NCI-H2196 (cell line): ENCODE measurements at regions not wholly inside any gene's neighbourhood (a gene's known extent, or its start where the extent isn't known, plus 50 kb on each side); places are given as distances from the start of the nearest gene placed in this dataset.

Experiments
- DNase-seq: peaks from one replicate; lab custom pipeline; 2025; ENCODE audit not compliant: unreplicated experiment; lab: John Stamatoyannopoulos, UW

DNA sequence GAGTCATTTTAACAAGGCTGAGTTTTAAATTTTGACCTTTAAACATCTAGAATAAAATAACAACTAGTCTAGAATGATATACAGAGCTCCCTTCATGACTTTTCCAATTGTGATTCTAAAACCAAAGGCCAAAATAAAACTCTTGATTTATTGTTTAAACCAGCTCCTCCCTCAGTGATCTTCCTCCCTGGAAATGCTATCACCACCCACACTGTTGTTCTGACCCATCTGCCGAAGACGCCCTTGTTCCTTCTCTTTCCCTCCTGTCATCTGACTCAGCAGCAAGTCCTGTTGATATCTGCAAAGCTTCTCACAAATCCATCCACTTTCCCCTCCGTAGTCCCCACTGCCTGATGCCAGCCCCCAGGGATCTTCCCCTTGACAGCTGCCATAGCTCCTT is 231.6 kb upstream of the DYNLRB2 start:
- no peak for DNase-seq

DNA sequence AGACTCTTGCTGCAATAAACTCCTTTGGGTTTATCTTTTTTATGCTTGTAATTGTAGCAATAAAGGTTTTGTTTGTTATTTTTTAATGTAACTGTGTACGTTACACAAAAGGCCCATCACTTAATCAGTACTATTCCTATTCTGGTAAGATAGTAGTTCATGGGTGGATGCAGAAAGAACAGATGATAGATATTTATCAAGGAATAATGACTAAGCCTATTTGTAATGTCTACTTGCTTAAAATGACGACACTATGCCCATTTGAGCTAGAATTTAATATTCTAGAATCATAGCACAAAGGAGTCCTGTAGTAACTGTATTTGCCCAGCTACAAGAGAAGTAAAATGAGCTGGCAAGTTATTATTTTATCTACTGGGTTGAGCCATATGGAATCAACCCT is 235.4 kb upstream of the DYNLRB2 start:
- no peak for DNase-seq

DNA sequence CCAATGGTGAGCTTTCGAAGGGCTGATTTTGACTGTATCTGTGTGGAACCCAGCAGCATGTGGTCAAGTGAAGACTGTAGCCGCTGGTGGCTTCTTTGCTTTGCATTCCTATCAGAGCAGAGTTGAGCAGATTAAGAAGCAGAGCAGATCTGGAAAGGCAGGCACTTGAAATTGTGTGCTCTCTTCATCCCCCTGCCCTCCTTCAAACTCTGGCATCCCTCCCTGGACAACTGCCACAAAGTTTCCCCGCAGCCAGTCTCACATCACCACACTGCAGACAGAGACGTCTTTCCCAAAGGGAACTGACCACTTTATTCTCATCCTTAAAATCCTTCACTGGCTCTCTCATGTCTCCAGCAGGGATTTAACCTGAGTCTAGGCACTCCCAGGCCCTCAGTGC is 237.1 kb upstream of the DYNLRB2 start:
- no peak for DNase-seq

DNA sequence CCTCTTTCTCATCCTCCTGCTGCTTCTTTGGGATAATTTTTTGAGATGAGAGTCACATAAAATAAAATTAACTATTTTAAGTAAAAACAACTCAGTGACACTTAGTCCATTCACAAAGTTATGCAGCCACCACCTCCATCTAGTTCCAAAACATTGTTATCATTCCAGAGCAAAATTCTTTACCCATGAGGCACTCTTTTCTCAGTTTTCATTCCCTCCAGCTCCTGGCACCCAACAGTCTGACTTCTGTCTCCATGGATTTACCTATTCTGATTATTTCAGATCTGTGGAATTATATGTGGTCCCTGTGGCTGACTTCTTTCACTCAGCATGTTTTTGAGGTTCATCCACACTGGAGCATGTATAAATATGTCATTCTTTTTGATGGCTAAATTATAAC is 239.9 kb upstream of the DYNLRB2 start:
- DNase-seq = no peak

DNA sequence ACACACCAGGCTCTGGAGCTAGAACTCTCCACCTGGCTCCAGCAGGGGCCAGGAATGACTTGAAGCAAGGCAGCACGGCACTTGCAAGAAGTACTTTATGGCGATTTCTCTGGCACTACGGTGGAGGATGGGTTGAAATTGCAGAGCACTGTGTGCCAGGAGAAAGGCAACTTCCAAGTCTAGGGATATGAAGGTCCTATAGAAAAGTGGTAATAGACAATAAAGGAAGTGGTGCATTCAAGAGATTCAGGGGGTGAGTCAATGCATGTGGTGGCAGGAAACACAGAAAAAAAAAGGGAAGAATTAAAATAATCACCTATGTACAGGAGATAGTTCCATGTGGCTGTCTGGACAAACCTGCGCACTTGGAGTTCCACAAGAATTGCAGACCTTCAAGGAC is 240.3 kb upstream of the DYNLRB2 start:
- no peak for DNase-seq

DNA sequence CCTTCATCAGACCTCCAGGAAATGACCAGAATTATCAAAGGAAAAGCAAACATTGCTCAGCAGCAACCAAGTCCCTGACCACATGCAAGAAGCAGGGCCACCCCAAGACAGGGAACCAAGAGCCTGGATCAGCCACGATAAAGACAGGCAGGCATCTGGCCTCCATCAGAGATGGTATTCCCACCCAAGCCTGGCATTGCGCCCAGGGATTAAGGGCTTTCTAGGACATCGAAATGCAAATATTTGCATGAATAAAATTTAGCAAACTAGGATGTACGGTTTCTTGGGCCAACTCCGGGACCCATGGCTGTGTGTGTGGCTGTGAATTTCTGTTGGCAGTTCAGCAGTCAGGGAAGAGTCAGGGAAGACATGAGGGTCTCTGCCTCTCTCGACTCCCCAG is 241.4 kb upstream of the DYNLRB2 start:
- no peak for DNase-seq

DNA sequence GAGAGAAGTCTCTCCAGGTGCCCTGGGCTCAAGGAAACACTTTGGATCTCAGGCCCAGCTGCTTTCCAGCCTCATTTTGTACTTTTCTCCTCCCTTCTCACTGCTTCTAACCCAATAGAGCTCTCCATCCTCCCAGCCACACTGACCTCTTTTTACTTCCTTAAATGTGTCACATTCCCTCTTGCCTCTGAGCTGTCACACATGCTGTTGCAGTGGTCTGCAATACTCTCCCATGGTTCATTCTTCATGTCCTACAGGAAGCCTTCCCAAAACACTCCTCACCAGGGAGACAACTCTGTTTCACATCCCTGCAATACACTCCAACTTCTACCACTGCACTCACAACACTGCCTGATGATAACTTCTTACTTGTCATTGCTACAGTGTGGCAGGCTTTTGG is 242.1 kb upstream of the DYNLRB2 start:
- DNase-seq = no peak

DNA sequence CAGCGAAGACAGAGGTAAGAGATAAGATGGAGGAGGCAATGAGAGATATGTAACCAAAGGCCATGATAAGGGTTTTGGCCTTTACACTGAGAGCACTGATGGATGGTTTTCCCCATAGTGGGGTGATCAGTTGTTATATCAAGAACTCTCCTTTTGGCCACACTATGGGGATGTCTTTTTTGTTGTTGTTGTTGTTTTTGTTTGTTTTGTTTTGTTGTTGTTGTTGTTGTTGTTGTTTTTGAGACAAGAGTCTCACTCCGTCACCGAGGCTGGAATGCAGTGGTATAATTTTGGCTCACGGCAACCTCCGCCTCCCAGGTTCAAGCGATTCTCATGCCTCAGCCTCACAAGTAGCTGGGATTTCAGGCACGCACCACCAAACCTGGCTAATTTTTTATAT is 244.8 kb upstream of the DYNLRB2 start:
- DNase-seq = no peak

DNA sequence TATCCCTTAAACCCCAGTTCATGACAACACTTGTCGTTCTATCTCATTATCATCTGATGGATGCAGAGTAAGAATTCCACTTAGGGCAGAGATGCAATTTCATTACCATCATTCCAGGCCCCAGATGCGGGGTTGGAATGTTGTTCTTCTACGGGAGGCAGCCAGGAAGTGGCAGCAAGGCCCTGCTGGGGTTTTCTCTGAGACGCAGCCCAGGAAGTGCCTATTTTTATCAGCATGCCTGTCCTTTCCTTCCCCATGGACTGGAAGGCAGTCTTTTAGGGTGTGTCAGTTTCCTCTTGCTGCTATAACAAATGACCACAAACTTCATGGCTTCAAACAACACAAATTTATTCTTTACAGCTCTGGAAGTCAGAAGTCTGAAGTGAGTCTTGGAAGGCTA is 246.6 kb upstream of the DYNLRB2 start:
- DNase-seq = no peak

DNA sequence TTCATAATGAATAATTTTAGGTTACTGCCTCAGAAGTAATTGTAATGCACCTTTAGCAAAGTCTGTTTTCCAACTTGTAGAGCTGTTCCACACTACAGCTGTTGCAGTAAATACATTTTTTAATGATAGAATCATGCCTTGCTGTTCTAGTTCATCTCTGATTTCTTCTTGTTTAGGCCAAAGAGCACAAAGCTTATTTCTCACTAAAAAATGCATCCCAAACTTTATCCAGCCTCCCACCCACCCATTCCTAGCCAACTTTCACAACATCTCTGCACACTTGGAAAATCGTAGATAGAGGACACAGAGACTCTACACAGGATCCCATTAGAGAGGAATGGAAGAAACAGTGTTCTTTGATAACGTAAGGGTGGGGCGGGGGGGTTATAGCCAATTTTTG is 252.2 kb upstream of the DYNLRB2 start:
- no peak for DNase-seq

DNA sequence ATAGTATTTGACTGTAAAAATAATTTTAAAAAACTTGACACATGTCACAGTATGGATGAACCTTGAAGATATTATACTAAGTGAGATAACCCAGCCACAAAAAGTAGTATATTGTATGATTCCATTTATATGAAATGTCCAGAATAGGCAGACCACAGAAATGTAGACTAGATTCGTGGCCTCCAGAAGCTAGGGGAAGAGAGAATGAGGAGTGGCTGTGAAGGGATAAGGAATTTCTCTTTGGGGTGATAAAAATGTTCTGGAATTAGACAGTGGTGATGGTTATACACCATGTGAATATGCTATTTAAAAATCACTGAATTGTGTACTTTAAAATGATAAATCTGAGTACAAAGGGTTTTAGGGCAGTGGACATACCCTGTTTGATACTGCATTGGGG is 253.1 kb upstream of the DYNLRB2 start:
- no peak for DNase-seq

DNA sequence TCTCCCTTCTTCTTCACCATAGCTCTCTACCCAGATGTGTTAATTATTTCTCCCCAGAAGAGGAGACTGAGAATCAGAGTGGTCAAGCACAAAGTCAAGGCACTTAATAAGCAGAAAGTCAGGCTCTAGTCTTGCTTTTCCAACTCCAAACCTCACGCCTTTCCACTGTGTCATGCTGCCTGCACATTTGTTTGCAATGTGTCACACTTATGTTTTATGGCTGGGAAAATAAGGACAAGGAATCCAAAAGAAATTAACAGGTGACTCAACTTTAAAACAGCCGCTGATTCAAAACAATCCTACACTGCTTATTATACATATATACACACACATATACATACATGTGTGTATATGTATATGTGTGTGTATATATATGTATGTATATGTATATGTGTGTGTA is 255.7 kb upstream of the DYNLRB2 start:
- no peak for DNase-seq

DNA sequence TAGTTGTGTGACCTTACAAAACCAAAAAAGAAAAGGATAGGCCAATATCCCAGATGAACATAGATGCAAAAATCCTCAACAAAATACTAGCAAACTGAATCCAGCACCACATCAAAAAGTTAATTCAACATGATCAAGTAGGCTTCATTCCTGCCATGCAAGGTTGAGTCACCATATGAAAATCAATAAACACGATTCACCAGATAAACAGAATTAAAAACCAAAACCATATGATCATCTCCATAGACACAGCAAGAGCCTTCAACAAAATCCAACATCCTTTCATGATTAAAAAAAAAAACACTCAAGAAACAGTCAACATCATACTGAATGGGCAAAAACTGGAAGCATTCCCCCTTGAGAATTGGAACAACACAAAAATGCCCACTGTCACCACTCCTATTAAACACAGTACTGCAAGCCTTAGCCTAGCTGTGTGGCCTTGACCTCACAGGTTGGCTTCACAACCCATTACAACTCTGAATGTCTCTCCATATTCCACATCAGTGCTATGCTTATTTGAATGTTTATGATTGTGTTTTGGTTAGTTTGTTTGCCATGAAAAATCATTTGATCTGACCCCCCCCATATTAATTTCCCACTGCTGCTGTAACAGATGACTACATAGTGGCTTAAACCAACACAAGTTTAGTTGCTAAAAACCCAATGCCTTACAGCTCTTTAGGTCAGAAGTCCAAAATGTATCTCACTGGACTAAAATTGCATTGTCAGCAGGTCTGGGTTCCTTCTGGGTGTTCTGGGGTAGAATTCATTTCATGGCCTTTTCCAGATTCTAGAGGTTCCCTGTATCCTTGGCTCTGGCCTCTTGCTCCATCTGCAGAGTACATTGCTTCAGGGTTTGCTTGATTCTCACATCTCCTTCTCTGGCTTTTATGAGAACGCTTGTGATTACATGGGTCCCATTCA is 257.1 kb upstream of the DYNLRB2 start:
- no peak for DNase-seq

DNA sequence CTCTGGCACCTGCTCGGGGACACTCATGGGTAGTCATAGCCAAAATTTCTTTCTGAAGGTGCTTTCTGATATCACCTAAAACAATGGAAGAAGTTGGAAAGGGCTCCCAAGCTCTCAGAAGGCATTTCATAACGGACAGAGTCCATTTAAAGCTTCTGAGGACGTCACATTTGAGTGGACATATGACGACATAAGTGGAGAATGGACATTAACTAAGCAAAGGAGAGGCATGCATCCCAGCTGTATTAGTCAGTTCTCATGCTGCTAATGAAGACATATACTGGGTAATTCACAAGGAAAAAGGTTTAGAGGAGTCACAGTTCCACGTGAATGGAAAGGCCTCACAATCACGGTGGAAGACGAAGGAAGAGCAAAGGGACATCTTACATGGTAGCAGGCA is 260.2 kb upstream of the DYNLRB2 start:
- DNase-seq = no peak

DNA sequence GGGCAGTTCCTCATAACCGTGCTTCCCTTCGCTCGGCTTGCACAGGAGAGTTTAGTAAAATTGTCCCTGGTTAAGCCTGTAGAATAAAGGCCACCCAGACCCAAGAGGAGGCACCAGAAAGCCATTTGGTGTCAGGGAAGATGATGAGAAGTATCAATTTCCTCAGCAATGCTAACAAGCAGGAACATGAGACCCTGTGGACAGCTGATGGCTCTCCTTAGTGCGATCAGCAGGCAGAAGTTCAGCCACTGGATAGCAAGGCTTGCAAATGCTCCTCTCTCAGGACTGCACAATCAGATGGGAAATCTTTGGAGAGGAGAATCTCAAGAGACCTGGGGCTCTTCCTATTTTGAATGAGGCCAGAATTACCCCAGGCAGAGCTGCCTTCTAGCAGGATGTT is 261.1 kb upstream of the DYNLRB2 start:
- DNase-seq = no peak

DNA sequence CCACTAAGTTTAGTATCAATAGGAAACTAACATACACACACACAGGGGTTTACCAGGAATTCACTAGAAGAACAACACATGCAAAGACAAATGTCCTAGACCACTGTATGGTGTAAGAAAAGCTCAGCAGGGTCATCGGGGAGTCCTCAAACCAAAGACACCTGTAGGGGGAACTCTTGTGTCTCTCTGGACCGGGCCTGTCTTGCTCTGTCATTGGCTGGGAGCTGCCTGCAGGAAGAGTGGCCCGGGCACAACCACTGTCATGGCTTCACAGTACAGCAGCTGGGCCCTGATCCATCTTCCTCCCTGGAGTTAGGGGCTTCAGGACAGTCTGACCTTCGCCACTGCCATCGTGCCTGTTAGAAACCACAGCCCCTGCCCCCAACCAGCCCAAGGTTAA is 263.6 kb upstream of the DYNLRB2 start:
- no peak for DNase-seq

DNA sequence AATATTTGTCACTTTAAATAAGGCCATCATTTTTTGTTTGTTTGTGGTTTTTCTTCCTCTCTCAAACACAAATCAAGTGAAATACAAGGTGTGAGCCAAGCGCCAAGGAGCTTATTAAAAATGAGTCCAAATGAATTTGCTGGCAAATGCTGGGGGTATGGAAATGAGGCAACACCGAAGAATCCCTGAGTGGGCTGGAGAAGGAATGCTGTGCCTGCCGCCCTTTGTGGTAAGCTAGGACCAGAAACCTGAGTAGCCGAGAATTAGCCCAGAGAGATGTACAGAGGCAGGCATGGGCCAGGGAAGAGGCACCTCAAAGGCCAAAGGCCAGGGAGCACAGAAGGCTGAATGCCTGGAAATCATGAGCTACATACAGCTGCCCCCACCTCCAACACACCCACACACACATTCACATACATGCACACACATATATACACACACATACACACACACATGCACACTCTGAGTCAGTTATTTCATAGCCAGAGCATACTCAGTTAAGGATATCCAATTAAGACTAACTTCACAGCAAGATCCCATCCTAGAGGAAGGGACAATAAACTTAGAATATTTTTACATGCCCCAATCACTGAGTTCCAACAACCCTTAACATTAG is 266.1 kb upstream of the DYNLRB2 start:
- DNase-seq = no peak

DNA sequence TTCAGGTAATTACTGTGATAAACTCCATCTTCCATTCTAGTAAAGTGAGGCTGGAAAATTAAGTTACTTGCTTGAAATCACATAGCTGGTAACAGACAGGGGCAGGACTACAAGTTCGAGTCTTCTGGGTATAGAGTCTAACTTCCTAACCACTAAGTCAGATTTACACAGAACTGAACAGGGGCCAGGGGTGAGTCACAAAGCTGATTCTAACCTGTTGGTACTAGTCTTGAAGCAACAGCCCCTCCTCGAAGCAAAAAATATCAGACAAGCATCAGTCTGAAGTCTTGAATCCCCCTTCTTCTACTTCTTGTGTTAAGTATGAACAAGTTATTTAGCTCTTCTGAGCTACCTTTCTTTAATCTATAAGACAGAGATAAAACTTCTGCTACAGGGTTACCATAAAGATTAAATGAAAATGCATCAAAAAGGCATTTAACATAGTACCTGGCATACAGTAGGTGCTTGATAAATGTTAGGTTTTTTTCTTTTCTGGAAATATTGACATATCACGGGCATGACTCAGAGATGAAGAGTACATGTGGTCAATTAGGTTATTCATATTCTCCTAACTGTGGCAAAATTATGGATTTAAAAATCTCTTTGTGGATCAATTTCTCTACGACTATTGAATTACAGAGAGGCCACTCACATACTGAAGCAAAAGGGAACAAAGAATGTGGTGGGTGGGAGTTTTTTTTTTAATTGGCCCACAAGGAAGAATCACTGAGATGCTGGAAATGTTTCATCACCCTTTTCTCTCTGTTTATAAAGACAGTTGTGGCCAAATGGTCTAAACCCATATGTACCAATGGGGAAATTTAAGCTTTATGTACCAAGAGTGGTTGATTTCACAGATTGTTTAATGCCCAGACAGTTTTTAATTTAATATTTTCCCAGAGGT is 266.9 kb upstream of the DYNLRB2 start:
- no peak for DNase-seq

DNA sequence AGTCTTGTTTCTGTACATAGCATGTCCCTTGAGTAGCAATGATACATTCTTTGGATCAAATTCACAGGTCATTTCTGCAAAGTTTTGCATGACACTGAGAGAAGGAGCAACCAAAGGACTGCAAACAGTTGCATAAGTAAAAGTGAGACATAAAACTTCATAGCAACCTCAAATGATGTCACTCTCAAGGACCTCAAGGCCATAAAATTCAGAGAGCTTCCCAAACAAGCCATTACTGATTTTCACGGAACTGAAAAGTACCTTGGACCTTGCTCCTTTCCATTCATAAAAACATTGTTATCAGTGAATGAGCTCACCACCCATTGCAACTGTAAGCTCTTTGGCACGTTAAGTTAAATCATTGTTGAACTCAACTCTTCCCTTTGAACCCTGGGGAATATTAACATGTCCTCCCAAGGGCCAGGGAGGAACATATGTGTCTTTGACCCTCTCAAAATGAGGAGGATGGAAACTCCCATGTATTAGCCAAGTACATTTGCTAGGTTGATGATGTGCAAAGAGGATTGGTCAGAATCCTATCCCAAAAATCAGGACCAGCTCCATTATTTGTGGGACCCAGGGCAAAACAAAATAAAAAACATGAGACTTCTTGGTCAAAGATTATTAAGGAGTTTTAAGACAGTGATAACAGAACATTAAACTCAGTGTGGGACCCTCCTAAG is 275.0 kb upstream of the DYNLRB2 start:
- no peak for DNase-seq

DNA sequence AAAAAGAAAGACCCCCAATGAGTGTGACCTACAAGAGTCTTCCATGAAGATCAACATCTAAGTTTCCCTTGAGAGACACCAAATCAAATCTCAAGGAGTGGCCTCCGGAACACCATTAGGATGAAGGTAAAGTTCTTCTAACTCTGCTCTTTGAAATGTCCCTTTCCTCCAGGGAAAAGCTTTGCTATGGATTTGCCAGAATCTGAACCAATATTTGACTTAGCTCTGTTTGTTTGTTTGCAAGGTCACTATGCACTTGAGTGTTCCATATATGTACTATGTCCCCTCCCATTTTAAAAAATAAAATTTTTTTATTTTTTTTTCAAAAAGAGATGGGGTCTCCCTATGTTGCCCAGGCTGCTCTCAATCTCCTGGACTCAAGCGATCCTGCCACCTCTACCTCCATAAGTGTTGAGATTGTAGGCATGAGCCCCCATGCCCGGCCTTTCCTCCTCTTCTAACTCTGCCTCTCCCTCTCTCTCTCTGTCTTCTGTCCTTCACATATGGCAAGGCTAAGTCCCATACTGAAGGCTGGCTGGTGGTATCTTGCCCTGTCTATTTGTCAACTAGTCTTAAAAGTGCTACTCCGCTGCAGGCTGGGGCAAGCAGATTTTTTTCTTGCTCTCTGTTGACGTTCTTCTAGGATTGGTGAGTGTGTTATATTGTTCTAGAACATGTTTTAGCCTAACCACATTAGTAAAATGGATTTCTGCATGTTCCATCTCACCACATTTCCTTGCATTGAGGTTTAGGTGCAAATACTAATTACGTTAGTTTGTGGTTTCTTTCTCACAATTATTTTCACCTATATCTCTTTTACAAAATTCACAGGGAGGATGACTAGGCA is 276.7 kb upstream of the DYNLRB2 start:
- no peak for DNase-seq
